B cell (primary cell): ENCODE measurements at regions not wholly inside any gene's neighbourhood (a gene's known extent, or its start where the extent isn't known, plus 50 kb on each side); places are given as distances from the start of the nearest gene placed in this dataset.

Experiments used
- ATAC-seq: fragments of 200-7000 bp; cut with Tn5 transposase; one replicate; pipeline ENCODE4 v1.10.0; 2021; ENCODE audit warnings: low read depth, mild to moderate bottlenecking, moderate number of reproducible peaks, moderate library complexity
- CTCF ChIA-PET: fragments of 350-600 bp; sonication (Branson Sonifier 250); formaldehyde crosslinking; loops from one replicate; lab custom pipeline; 2021; ENCODE audit warnings: antibody characterized with exemption, inconsistent platforms; lab: Charles Lee
- POLR2A ChIA-PET: fragments of 350-600 bp; sonication (Branson Sonifier 250); formaldehyde crosslinking; loops from one replicate; lab custom pipeline; 2021; ENCODE audit warnings: antibody characterized with exemption; lab: Charles Lee
- DNase-seq: peaks from one replicate; pipeline ENCODE4 v3.0.0; 2013
- H2AFZ ChIP-seq: 2 replicates; pipeline ENCODE4 v1.6.1; 2012; ENCODE audit warnings: mild to moderate bottlenecking, low read depth, low read length; ENCODE audit not compliant: insufficient read depth, poor library complexity, severe bottlenecking
- H3K27ac ChIP-seq, 2 donors: 1 replicate in 1 of 2; 2 replicates in 1 of 2; pipeline ENCODE4 v1.5.1; 2012 to 2013; ENCODE audit warnings: low read length in 2 of 2, mild to moderate bottlenecking in 2 of 2, moderate library complexity in 1 of 2
- H3K27me3 ChIP-seq, 4 experiments: fragments of 200-600 bp in 1 of 4; sonication (generic) in 1 of 4; replicated peaks in 1 of 4; 1 replicate in 2 of 4; 2 replicates in 2 of 4; pipeline versions ENCODE4 v1.6.1 to v1.7.0; 2013 to 2016; ENCODE audit warnings: low read length in 3 of 4, mild to moderate bottlenecking in 2 of 4, mixed read lengths in 1 of 4, moderate library complexity in 1 of 4; ENCODE audit not compliant: insufficient read depth in 4 of 4, control insufficient read depth in 3 of 4; ENCODE audit errors: control extremely low read depth in 1 of 4
- H3K36me3 ChIP-seq, 2 experiments: replicated peaks in 1 of 2; 1 replicate in 1 of 2; 2 replicates in 1 of 2; pipeline versions ENCODE4 v1.6.1 to v1.7.1; 2013; ENCODE audit warnings: low read length in 1 of 2; ENCODE audit not compliant: insufficient read depth in 2 of 2, control insufficient read depth in 1 of 2; ENCODE audit errors: control extremely low read depth in 1 of 2, extremely low read depth in 1 of 2
- H3K4me1 ChIP-seq, 2 donors: fragments of 200-600 bp in 1 of 2; sonication (generic) in 1 of 2; 1 replicate in 1 of 2; 2 replicates in 1 of 2; pipeline versions ENCODE4 v1.5.1 to v1.6.1; 2013 to 2017; ENCODE audit warnings: low read length in 2 of 2; ENCODE audit not compliant: control insufficient read depth in 2 of 2, insufficient read depth in 2 of 2
- H3K4me2 ChIP-seq: replicated peaks from 2 replicates; pipeline ENCODE3; 2012; ENCODE audit warnings: mild to moderate bottlenecking, low read depth, low read length; ENCODE audit not compliant: poor library complexity, severe bottlenecking
- H3K4me3 ChIP-seq, 5 experiments: fragments of 200-600 bp in 1 of 5; sonication (generic) in 1 of 5; 1 replicate in 3 of 5; 2 replicates in 2 of 5; pipeline versions ENCODE4 v1.5.1 to v1.7.0; 2011 to 2016; ENCODE audit warnings: low read length in 4 of 5, mild to moderate bottlenecking in 4 of 5, low read depth in 2 of 5, control low read depth in 1 of 5, moderate library complexity in 1 of 5; ENCODE audit not compliant: insufficient read depth in 1 of 5; ENCODE audit errors: control extremely low read depth in 1 of 5, extremely low read depth in 1 of 5
- H3K79me2 ChIP-seq: fragments of 200-600 bp; sonication (generic); one replicate; pipeline ENCODE4 v1.6.0; 2016; ENCODE audit warnings: low read length; ENCODE audit not compliant: control insufficient read depth, insufficient read depth
- H3K9ac ChIP-seq: fragments of 200-600 bp; sonication (generic); 2 replicates; pipeline ENCODE4 v1.6.1; 2017; ENCODE audit warnings: mild to moderate bottlenecking, low read length, moderate library complexity
- H3K9me3 ChIP-seq, 3 donors: one replicate each; pipeline versions ENCODE4 v1.6.1 to v1.7.1; 2013; ENCODE audit warnings: low read length in 2 of 3; ENCODE audit not compliant: control insufficient read depth in 2 of 3, insufficient read depth in 1 of 3; ENCODE audit errors: control extremely low read depth in 1 of 3
- H4K20me1 ChIP-seq: 2 replicates; pipeline ENCODE4 v1.6.0; 2012; ENCODE audit warnings: mild to moderate bottlenecking, low read length; ENCODE audit not compliant: insufficient read depth, control insufficient read depth, poor library complexity, severe bottlenecking
- H3K27ac Mint-ChIP-seq: one replicate; pipeline ENCODE4 v1.8.0; 2021; ENCODE audit warnings: mixed read lengths
- H3K27me3 Mint-ChIP-seq: one replicate; pipeline ENCODE4 v1.8.0; 2021; ENCODE audit warnings: mixed read lengths
- H3K4me1 Mint-ChIP-seq: one replicate; pipeline ENCODE4 v1.8.0; 2021; ENCODE audit warnings: mixed read lengths
- H3K4me3 Mint-ChIP-seq: one replicate; pipeline ENCODE4 v1.8.0; 2021; ENCODE audit warnings: mixed read lengths
- H3K9me3 Mint-ChIP-seq: one replicate; pipeline ENCODE4 v1.8.0; 2022; ENCODE audit warnings: mixed read lengths; ENCODE audit not compliant: insufficient read depth
- EZH2 ChIP-seq: IDR thresholded peaks from 2 replicates; pipeline ENCODE4 v1.6.1; 2012; ENCODE audit warnings: borderline replicate concordance, low read depth, mild to moderate bottlenecking, moderate library complexity, low read length; ENCODE audit not compliant: insufficient read depth, poor library complexity, severe bottlenecking
- WGBS: methylation state at CpG from one replicate; pipeline ENCODE4 v1.1.5; 2013; ENCODE audit warnings: missing lambda C conversion rate; ENCODE audit not compliant: insufficient coverage; 5-methylcytosine and 5-hydroxymethylcytosine counted together
- intact Hi-C: fragments of 100-400 bp; cut with micrococcal nuclease; formaldehyde crosslinking; loops from one replicate; pipeline ENCODE4 v1.10.0; 2022
- TF ChIP-seq, protein P1 (sequence below): fragments of 200-600 bp; IDR thresholded peaks from one replicate; pipeline ENCODE4 v1.8.0; 2022; ENCODE audit warnings: antibody characterized with exemption, mild to moderate bottlenecking

DNA sequence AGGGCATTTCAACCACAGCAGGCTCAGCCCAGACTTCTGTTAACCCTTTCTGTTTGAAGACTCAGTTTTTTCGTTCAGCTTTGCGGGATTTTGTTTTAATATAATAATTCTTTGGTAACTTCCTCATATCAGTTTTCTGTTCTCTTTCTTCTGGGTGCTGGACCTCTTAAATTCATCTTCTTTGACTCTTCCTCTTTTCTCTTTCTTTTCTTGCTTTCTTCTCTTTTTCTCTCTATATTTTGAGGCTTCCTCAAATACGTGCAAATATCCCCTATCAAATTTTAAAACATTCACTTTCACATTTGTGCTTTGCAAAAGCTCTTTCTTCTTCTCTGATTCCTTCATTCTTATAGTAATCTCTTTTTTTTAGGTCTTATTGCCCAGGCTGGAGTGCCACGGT lies 136.3 kb downstream of the HS3ST3B1 start:
- 0% methylated on average over 1 of the region's 4 CpGs for WGBS
- Histone ChIP-seq H3K27me3 (no peaks in the 10 kb centered on the region), H4K20me1 (no peaks in the 10 kb centered on the region), H3K4me3 (peak overlapping the region in 1 of 5 experiments; percentile 33), H3K9me3 (no peaks in the 10 kb centered on the region), H3K4me1 (peaks cover 24 to 29% of the 10 kb centered on the region in 2 donors), H2AFZ (no peak overlapping the region), H3K9ac (peak overlapping the region; percentile 26), H3K27ac (peak overlapping the region in 1 of 2 donors; percentile 54), H3K4me2 (peak overlapping the region; percentile 61), H3K79me2 (no peaks in the 10 kb centered on the region), H3K36me3 (no peaks in the 10 kb centered on the region)
- Mint-ChIP-seq H3K4me1 (peaks cover 35% of the 10 kb centered on the region), H3K9me3 (no peaks in the 10 kb centered on the region), H3K4me3 (peak overlapping the region; percentile 15), H3K27ac (peak overlapping the region; percentile 38), H3K27me3 (no peaks in the 10 kb centered on the region)
- intact Hi-C loops, result no loop called here
- DNase-seq, result no peak
- ChIA-PET CTCF (interaction anchor here (1.3 to 2.0 kb wide), 3 partner anchors 8 to 136 kb away, joined by 3 to 5 read pairs (median 3); partner anchors contain the start of gene HS3ST3B1), POLR2A (interaction anchor here (1.0 kb wide), 1 partner anchor 10 kb away, joined by 4 read pairs; no protein-coding TSS in a partner anchor)
- no peak for TF ChIP-seq EZH2
- TF ChIP-seq, protein P1, sequence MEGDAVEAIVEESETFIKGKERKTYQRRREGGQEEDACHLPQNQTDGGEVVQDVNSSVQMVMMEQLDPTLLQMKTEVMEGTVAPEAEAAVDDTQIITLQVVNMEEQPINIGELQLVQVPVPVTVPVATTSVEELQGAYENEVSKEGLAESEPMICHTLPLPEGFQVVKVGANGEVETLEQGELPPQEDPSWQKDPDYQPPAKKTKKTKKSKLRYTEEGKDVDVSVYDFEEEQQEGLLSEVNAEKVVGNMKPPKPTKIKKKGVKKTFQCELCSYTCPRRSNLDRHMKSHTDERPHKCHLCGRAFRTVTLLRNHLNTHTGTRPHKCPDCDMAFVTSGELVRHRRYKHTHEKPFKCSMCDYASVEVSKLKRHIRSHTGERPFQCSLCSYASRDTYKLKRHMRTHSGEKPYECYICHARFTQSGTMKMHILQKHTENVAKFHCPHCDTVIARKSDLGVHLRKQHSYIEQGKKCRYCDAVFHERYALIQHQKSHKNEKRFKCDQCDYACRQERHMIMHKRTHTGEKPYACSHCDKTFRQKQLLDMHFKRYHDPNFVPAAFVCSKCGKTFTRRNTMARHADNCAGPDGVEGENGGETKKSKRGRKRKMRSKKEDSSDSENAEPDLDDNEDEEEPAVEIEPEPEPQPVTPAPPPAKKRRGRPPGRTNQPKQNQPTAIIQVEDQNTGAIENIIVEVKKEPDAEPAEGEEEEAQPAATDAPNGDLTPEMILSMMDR, result no peak
- ATAC-seq, result no peak

DNA sequence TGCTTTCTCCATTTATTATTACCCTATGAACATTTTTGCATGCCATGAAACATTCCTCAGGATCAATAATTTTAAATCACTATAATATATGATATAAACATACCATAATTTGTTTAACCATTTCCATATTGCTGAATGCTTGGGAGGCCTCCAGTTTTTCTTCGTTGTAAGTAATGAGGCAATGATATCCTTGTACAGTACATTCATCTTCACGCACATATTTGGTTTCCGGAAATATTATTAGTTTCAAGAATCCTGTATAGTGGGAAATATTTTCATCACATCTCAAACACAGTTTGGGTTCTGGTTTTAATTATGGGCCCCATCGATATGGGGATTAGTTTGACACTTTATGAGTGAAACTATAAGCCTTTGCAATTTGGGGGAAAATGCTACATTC lies 135.4 kb downstream of the HS3ST3B1 start:
- Histone ChIP-seq H3K4me1 (peaks cover 24 to 29% of the 10 kb centered on the region in 2 donors), H3K9me3 (no peaks in the 10 kb centered on the region), H3K4me2 (no peak overlapping the region), H4K20me1 (no peaks in the 10 kb centered on the region), H3K9ac (no peak overlapping the region), H3K36me3 (no peaks in the 10 kb centered on the region), H2AFZ (no peak overlapping the region), H3K27ac (peak overlapping the region in 1 of 2 donors; percentile 36), H3K79me2 (no peaks in the 10 kb centered on the region), H3K27me3 (no peaks in the 10 kb centered on the region), H3K4me3 (no peak overlapping the region)
- Mint-ChIP-seq H3K27ac (no peak overlapping the region), H3K4me3 (no peak overlapping the region), H3K27me3 (no peaks in the 10 kb centered on the region), H3K4me1 (peaks cover 35% of the 10 kb centered on the region), H3K9me3 (no peaks in the 10 kb centered on the region)
- no peak for DNase-seq
- no peak for TF ChIP-seq EZH2
- TF ChIP-seq, protein P1, result no peak
- ChIA-PET CTCF (interaction anchor here (1.3 kb wide), 1 partner anchor 135 kb away, joined by 3 read pairs; the partner anchor contains the start of gene HS3ST3B1), POLR2A (no interaction called here)
- 100% methylated on average over 1 of the region's 4 CpGs for WGBS
- intact Hi-C loops, result no loop called here
- ATAC-seq, result no peak
